Right atrium auricular region (tissue), 2 donors: ENCODE measurements at regions not wholly inside any gene's neighbourhood (a gene's known extent, or its start where the extent isn't known, plus 50 kb on each side); places are given as distances from the start of the nearest gene placed in this dataset.

Experiments used
- DNase-seq: peaks from one replicate; pipeline ENCODE4 v3.0.0-alpha.2; 2019; ENCODE audit warnings: low spot score
- H3K27ac ChIP-seq, 2 donors: fragments of 200-600 bp; sonication (generic); 1 replicate in 1 of 2; 2 replicates in 1 of 2; pipeline ENCODE4 v1.5.1; 2016 to 2019
- H3K27me3 ChIP-seq, 2 donors: fragments of 200-600 bp; sonication (generic); one replicate each; pipeline versions ENCODE4 v1.5.1 to v1.6.0; 2017 to 2019
- H3K36me3 ChIP-seq: fragments of 200-600 bp; sonication (generic); one replicate; pipeline ENCODE4 v1.5.1; 2016
- H3K4me1 ChIP-seq, 2 donors: fragments of 200-600 bp; sonication (generic); one replicate each; pipeline versions ENCODE4 v1.5.1 to v1.6.0; 2017 to 2019
- H3K4me3 ChIP-seq, 2 donors: fragments of 200-600 bp; sonication (generic); 1 replicate in 1 of 2; 2 replicates in 1 of 2; pipeline ENCODE4 v1.5.1; 2017 to 2019; ENCODE audit warnings: mild to moderate bottlenecking in 1 of 2, moderate library complexity in 1 of 2
- H3K9me3 ChIP-seq, 2 donors: fragments of 200-600 bp; sonication (generic); one replicate each; pipeline ENCODE4 v1.5.1; 2019
- TF ChIP-seq, protein P1 (sequence below), 2 donors: fragments of 200-600 bp; sonication (generic); IDR thresholded peaks; one replicate each; pipeline ENCODE4 v1.5.1; 2019; ENCODE audit warnings: antibody characterized with exemption in 2 of 2

DNA sequence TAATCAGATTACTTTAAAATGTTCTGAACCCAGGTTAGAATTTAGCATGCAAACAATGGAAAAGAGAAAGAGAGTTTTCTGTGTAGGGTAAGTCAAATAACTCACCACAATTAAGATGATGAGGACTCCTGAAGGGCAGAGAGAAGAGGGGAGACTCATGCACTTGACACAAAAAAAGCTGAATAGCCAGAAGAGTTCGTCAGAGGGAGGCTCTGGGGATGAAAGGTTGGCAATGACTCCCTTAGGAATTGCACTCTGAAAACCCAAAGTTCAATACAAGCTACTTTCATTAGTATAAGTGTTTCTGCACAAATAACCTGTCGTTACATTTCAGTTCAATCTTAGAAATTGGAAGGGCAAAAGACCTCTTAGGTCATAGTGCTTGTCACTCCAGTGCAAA is 434.4 kb upstream of the PCDH9 start:
- Histone ChIP-seq H3K4me1 (no peaks in the 10 kb centered on the region), H3K36me3 (no peaks in the 10 kb centered on the region), H3K9me3 (no peaks in the 10 kb centered on the region), H3K27me3 (no peaks in the 10 kb centered on the region), H3K4me3 (no peak overlapping the region), H3K27ac (no peak overlapping the region)
- TF ChIP-seq, protein P1, sequence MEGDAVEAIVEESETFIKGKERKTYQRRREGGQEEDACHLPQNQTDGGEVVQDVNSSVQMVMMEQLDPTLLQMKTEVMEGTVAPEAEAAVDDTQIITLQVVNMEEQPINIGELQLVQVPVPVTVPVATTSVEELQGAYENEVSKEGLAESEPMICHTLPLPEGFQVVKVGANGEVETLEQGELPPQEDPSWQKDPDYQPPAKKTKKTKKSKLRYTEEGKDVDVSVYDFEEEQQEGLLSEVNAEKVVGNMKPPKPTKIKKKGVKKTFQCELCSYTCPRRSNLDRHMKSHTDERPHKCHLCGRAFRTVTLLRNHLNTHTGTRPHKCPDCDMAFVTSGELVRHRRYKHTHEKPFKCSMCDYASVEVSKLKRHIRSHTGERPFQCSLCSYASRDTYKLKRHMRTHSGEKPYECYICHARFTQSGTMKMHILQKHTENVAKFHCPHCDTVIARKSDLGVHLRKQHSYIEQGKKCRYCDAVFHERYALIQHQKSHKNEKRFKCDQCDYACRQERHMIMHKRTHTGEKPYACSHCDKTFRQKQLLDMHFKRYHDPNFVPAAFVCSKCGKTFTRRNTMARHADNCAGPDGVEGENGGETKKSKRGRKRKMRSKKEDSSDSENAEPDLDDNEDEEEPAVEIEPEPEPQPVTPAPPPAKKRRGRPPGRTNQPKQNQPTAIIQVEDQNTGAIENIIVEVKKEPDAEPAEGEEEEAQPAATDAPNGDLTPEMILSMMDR (IDR thresholded peaks at IDR 0.05), result no peak
- no peak for DNase-seq

DNA sequence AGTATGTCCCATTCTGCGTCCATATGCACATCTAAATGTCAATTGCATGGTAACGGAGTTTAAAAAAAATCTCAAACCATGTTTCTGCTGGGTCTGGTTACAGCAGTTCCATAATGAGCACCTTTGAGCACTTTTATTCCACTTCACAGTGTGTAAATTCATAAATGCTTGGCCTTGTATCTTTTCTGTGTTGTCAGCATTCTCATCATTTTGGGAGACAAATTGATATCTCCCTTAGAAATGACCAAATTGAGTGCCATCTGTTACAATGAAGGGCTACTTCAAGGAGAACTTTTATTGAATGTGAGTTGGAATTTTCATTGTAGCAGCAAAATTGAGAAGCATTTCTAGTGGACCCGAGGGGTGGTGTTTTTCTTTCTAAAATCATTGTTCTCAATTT is 432.9 kb upstream of the PCDH9 start:
- H3K9me3 ChIP-seq, result no peaks in the 10 kb centered on the region
- TF ChIP-seq, protein P1 (IDR thresholded peaks at IDR 0.05), result no peak
- DNase-seq, result no peak

GRCh38 chr13:67652887-67653286 is 422.8 kb upstream of the PCDH9 start:
- Histone ChIP-seq H3K4me1 (no peaks in the 10 kb centered on the region), H3K27ac (no peak overlapping the region), H3K27me3 (no peaks in the 10 kb centered on the region), H3K36me3 (no peaks in the 10 kb centered on the region), H3K4me3 (no peak overlapping the region), H3K9me3 (no peaks in the 10 kb centered on the region)
- TF ChIP-seq, protein P1 (IDR thresholded peaks at IDR 0.05), result no peak
- no peak for DNase-seq

More for the DNA sequence above, 432.9 kb upstream of the PCDH9 start:
- Histone ChIP-seq H3K4me1 (no peaks in the 10 kb centered on the region), H3K36me3 (no peaks in the 10 kb centered on the region), H3K4me3 (no peak overlapping the region), H3K27ac (no peak overlapping the region), H3K27me3 (no peaks in the 10 kb centered on the region)

DNA sequence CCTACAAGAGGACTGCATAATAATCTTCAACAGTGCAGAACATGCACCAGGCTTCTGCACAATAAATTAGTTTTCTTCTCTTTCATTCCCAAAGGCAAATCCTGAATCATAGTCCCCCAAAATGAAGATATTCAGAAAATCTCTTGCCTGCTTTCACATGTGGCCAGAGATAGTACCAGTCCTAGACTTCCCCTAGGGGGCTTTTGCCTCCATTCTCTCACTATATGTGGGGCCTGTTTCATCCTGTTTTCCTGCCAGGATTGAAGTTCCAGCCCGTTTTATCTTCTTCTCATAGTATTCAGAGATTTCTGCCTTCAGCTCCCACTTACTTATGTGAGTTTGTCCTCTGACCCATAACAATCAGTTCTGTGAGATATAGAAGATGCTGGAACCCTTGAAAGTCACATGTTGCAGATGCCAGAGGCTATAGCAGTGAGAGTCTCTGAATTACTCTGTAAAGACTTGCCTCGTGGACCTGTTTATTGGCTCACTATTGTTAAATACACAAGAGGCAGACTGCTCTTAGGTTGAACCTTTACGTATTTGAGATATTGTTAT is 421.9 kb upstream of the PCDH9 start:
- Histone ChIP-seq H3K4me3 (no peak overlapping the region), H3K36me3 (no peaks in the 10 kb centered on the region), H3K27me3 (no peaks in the 10 kb centered on the region), H3K9me3 (no peaks in the 10 kb centered on the region), H3K27ac (no peak overlapping the region), H3K4me1 (no peaks in the 10 kb centered on the region)
- no peak for DNase-seq
- TF ChIP-seq, protein P1 (IDR thresholded peaks at IDR 0.05), result no peak

GRCh38 chr13:67650471-67650870 is 420.3 kb upstream of the PCDH9 start:
- no peaks in the 10 kb centered on the region for H3K9me3 ChIP-seq
- no peak for DNase-seq
- TF ChIP-seq, protein P1 (IDR thresholded peaks at IDR 0.05), result no peak
- no peak overlapping the region for H3K27ac ChIP-seq
- no peaks in the 10 kb centered on the region for H3K27me3 ChIP-seq
- no peaks in the 10 kb centered on the region for H3K36me3 ChIP-seq
- H3K4me3 ChIP-seq, result no peak overlapping the region
- H3K4me1 ChIP-seq, result no peaks in the 10 kb centered on the region

- no peak overlapping the region for H3K27ac ChIP-seq
- no peak for DNase-seq
- H3K4me1 ChIP-seq, result no peaks in the 10 kb centered on the region
- no peaks in the 10 kb centered on the region for H3K9me3 ChIP-seq
- TF ChIP-seq, protein P1 (IDR thresholded peaks at IDR 0.05), result no peak
- H3K27me3 ChIP-seq, result no peaks in the 10 kb centered on the region
- H3K4me3 ChIP-seq, result no peak overlapping the region
- no peaks in the 10 kb centered on the region for H3K36me3 ChIP-seq
Measured at GRCh38 chr13:67645874-67646467, 415.8 kb upstream of the PCDH9 start.
